OCI-LY3 (cell line): ENCODE measurements at regions not wholly inside any gene's neighbourhood (a gene's known extent, or its start where the extent isn't known, plus 50 kb on each side); places are given as distances from the start of the nearest gene placed in this dataset.
A peak's percentile ranks its signal among the peaks of the same experiment; 100 is the strongest.

Source experiments
- H2AFZ ChIP-seq: fragments of 200-600, 300-600 bp; shearing (Covaris generic); 2 replicates; pipeline ENCODE4 v1.6.0; 2014; ENCODE audit warnings: antibody characterized with exemption, low read depth, low read length
- H3K27ac ChIP-seq: fragments of 200-600, 300-600 bp; sonication (generic); 2 replicates; pipeline ENCODE4 v1.5.1; 2014; ENCODE audit warnings: mild to moderate bottlenecking, low read length, moderate library complexity, mixed read lengths
- H3K27me3 ChIP-seq: fragments of 200-600, 300-600 bp; sonication (generic); 2 replicates; pipeline ENCODE4 v1.6.1; 2014; ENCODE audit warnings: low read depth, low read length, mixed read lengths
- H3K36me3 ChIP-seq: fragments of 200-600, 300-600 bp; sonication (generic); replicated peaks from 2 replicates; pipeline ENCODE3; 2014; ENCODE audit warnings: low read depth, low read length, mixed read lengths
- H3K4me1 ChIP-seq: fragments of 300-600, 200-600 bp; sonication (generic); 2 replicates; pipeline ENCODE4 v1.6.1; 2014; ENCODE audit warnings: low read length, mixed read lengths
- H3K4me2 ChIP-seq: fragments of 200-600, 300-600 bp; sonication (generic); 2 replicates; pipeline ENCODE4 v1.6.1; 2014; ENCODE audit warnings: low read length, mixed read lengths
- H3K4me3 ChIP-seq: fragments of 300-600, 200-600 bp; sonication (generic); 2 replicates; pipeline ENCODE4 v1.5.1; 2014; ENCODE audit warnings: antibody characterized with exemption, mild to moderate bottlenecking, low read length, moderate library complexity
- H3K79me2 ChIP-seq: fragments of 300-600, 200-600 bp; shearing (Covaris generic); 2 replicates; pipeline ENCODE4 v1.6.1; 2014; ENCODE audit warnings: mild to moderate bottlenecking, low read length, mixed read lengths
- H3K9ac ChIP-seq: fragments of 300-600, 200-600 bp; shearing (Covaris generic); 2 replicates; pipeline ENCODE4 v1.6.0; 2014; ENCODE audit warnings: mild to moderate bottlenecking, low read length, moderate library complexity
- H3K9me3 ChIP-seq: fragments of 200-600, 300-600 bp; shearing (Covaris generic); 2 replicates; pipeline ENCODE4 v1.6.1; 2014; ENCODE audit warnings: low read length, mixed read lengths; ENCODE audit not compliant: insufficient read depth
- H4K20me1 ChIP-seq: fragments of 200-600, 300-600 bp; sonication (generic); 2 replicates; pipeline ENCODE4 v1.6.1; 2016; ENCODE audit warnings: low read length, mixed read lengths; ENCODE audit not compliant: insufficient read depth
- CTCF ChIP-seq: fragments of 200-600, 300-600 bp; sonication (generic); IDR thresholded peaks from 2 replicates; pipeline ENCODE4 v1.5.1; 2014; ENCODE audit warnings: antibody characterized with exemption, low read length, low read depth
- EZH2phosphoT487 ChIP-seq: fragments of 200-600 bp; shearing (Covaris generic); IDR thresholded peaks from 2 replicates; pipeline ENCODE4 v1.6.1; 2018; ENCODE audit warnings: antibody characterized with exemption, mixed run types, low read depth

GRCh38 chr3:187808527-187808895, 63.2 kb upstream of the BCL6 start:
- no peak overlapping the region for H3K9ac ChIP-seq
- H3K4me2 ChIP-seq = 0 out of 2 replicates have a peak overlapping the region, but pooled peaks have one; percentile 7
- no peak for TF ChIP-seq EZH2phosphoT487
- TF ChIP-seq CTCF = no peak
- H3K79me2 ChIP-seq = no peaks in the 10 kb centered on the region
- no peak overlapping the region for H2AFZ ChIP-seq
- H3K27me3 ChIP-seq = 0 out of 2 replicates have a peak, but pooled peaks cover 3% of the 10 kb centered on the region
- H3K27ac ChIP-seq = no peak overlapping the region
- H4K20me1 ChIP-seq = no peaks in the 10 kb centered on the region
- peaks cover 10% of the 10 kb centered on the region; the same call in 1 of the 2 replicates for H3K9me3 ChIP-seq
- no peak overlapping the region for H3K4me3 ChIP-seq
- H3K4me1 ChIP-seq = peaks cover 55% of the 10 kb centered on the region
- H3K36me3 ChIP-seq = peaks cover 14% of the 10 kb centered on the region

GRCh38 chr3:187809612-187809991, 64.3 kb upstream of the BCL6 start:
- Histone ChIP-seq H3K27me3 (peaks cover 6% of the 10 kb centered on the region; the same call in 1 of the 2 replicates), H3K4me3 (no peak overlapping the region), H3K79me2 (no peaks in the 10 kb centered on the region), H3K9ac (no peak overlapping the region), H3K4me2 (no peak overlapping the region), H3K36me3 (peaks cover 14% of the 10 kb centered on the region), H3K27ac (no peak overlapping the region), H2AFZ (no peak overlapping the region), H4K20me1 (no peaks in the 10 kb centered on the region), H3K9me3 (peaks cover 10% of the 10 kb centered on the region; the same call in 1 of the 2 replicates), H3K4me1 (peaks cover 44% of the 10 kb centered on the region)
- TF ChIP-seq CTCF (no peak), EZH2phosphoT487 (no peak)

- Histone ChIP-seq H3K4me2 (no peak overlapping the region), H4K20me1 (no peaks in the 10 kb centered on the region), H3K79me2 (no peaks in the 10 kb centered on the region), H3K9ac (no peak overlapping the region), H3K36me3 (peaks cover 12% of the 10 kb centered on the region), H3K27ac (no peak overlapping the region), H2AFZ (no peak overlapping the region), H3K4me1 (peaks cover 39% of the 10 kb centered on the region), H3K4me3 (no peak overlapping the region), H3K27me3 (peaks cover 6% of the 10 kb centered on the region; the same call in 1 of the 2 replicates), H3K9me3 (peaks cover 10% of the 10 kb centered on the region; the same call in 1 of the 2 replicates)
- TF ChIP-seq CTCF (no peak), EZH2phosphoT487 (no peak)
These were observed 64.8 kb upstream of the BCL6 start for GRCh38 chr3:187810021-187810446.

- no peak overlapping the region for H2AFZ ChIP-seq
- no peaks in the 10 kb centered on the region for H3K79me2 ChIP-seq
- H3K27ac ChIP-seq = no peak overlapping the region
- no peaks in the 10 kb centered on the region for H4K20me1 ChIP-seq
- H3K4me1 ChIP-seq = peaks cover 32% of the 10 kb centered on the region
- H3K9ac ChIP-seq = no peak overlapping the region
- H3K4me3 ChIP-seq = no peak overlapping the region
- TF ChIP-seq CTCF = no peak
- TF ChIP-seq EZH2phosphoT487 = no peak
- no peak overlapping the region for H3K4me2 ChIP-seq
- no peaks in the 10 kb centered on the region for H3K36me3 ChIP-seq
- H3K27me3 ChIP-seq = peaks cover 6% of the 10 kb centered on the region; the same call in 1 of the 2 replicates
- H3K9me3 ChIP-seq = no peaks in the 10 kb centered on the region
These were observed 66.5 kb upstream of the BCL6 start for GRCh38 chr3:187811585-187812250.
